OCI-LY1 (cell line): ENCODE measurements at regions not wholly inside any gene's neighbourhood (a gene's known extent, or its start where the extent isn't known, plus 50 kb on each side); places are given as distances from the start of the nearest gene placed in this dataset.

Experiments
- H2AFZ ChIP-seq: fragments of 200-600 bp; sonication (generic), shearing (Covaris generic); 2 replicates; pipeline ENCODE4 v1.6.0; 2014; ENCODE audit warnings: antibody characterized with exemption, mild to moderate bottlenecking, low read length
- H3F3A ChIP-seq: fragments of 200-600 bp; sonication (generic), shearing (Covaris generic); 2 replicates; pipeline ENCODE4 v1.6.0; 2014; ENCODE audit warnings: mild to moderate bottlenecking, antibody characterized with exemption, low read length, moderate library complexity; ENCODE audit not compliant: insufficient read depth
- H3K27ac ChIP-seq: fragments of 200-600 bp; sonication (generic); 2 replicates; pipeline ENCODE4 v1.5.1; 2014; ENCODE audit warnings: low read length, mixed run types, mild to moderate bottlenecking, low read depth; ENCODE audit not compliant: poor library complexity, severe bottlenecking
- H3K27me3 ChIP-seq: fragments of 200-600 bp; sonication (generic); 2 replicates; pipeline ENCODE4 v1.6.0; 2014; ENCODE audit warnings: antibody characterized with exemption, mild to moderate bottlenecking, low read length, moderate library complexity; ENCODE audit not compliant: insufficient read depth
- H3K36me3 ChIP-seq: fragments of 200-600 bp; sonication (generic); 2 replicates; pipeline ENCODE4 v1.6.1; 2014; ENCODE audit warnings: mild to moderate bottlenecking, antibody characterized with exemption, low read length, moderate library complexity, mixed read lengths; ENCODE audit not compliant: insufficient read depth
- H3K4me1 ChIP-seq: fragments of 200-600 bp; sonication (generic); 2 replicates; pipeline ENCODE4 v1.5.1; 2014; ENCODE audit warnings: mild to moderate bottlenecking, low read length, moderate library complexity; ENCODE audit not compliant: insufficient read depth, severe bottlenecking
- H3K4me2 ChIP-seq: fragments of 200-600 bp; sonication (generic), shearing (Covaris generic); 2 replicates; pipeline ENCODE4 v1.6.1; 2014; ENCODE audit warnings: low read length
- H3K4me3 ChIP-seq: fragments of 200-600 bp; sonication (generic); 2 replicates; pipeline ENCODE4 v1.5.1; 2014; ENCODE audit warnings: low read length, low read depth, mild to moderate bottlenecking, mixed read lengths; ENCODE audit not compliant: poor library complexity, severe bottlenecking
- H3K79me2 ChIP-seq: fragments of 200-600 bp; shearing (Covaris generic); 2 replicates; pipeline ENCODE4 v1.6.1; 2016; ENCODE audit warnings: mixed run types, low read length, mixed read lengths; ENCODE audit not compliant: insufficient read depth
- H3K9ac ChIP-seq: fragments of 200-600 bp; sonication (generic), shearing (Covaris generic); 2 replicates; pipeline ENCODE4 v1.6.1; 2014; ENCODE audit warnings: mild to moderate bottlenecking, low read length, mixed read lengths
- H3K9me2 ChIP-seq: fragments of 200-600 bp; sonication (generic), shearing (Covaris generic); 2 replicates; pipeline ENCODE4 v1.6.1; 2014; ENCODE audit warnings: low read depth, mild to moderate bottlenecking, low read length, mixed read lengths
- H3K9me3 ChIP-seq: fragments of 200-600 bp; shearing (Covaris generic); 2 replicates; pipeline ENCODE4 v1.6.1; 2014; ENCODE audit warnings: low read length, mixed read lengths
- H4K20me1 ChIP-seq: fragments of 200-600 bp; sonication (generic), shearing (Covaris generic); 2 replicates; pipeline ENCODE4 v1.6.0; 2016; ENCODE audit warnings: mild to moderate bottlenecking, low read length; ENCODE audit not compliant: insufficient read depth
- CTCF ChIP-seq: fragments of 200-600 bp; sonication (generic), shearing (Covaris generic); IDR thresholded peaks from 2 replicates; pipeline ENCODE4 v1.5.1; 2017; ENCODE audit warnings: mild to moderate bottlenecking, antibody characterized with exemption, low read length, moderate library complexity, mixed read lengths
- EZH2 ChIP-seq: fragments of 200-600 bp; sonication (generic), shearing (Covaris generic); IDR thresholded peaks from 2 replicates; pipeline ENCODE4 v1.8.0; 2017; ENCODE audit warnings: borderline replicate concordance, mixed run types, mild to moderate bottlenecking, antibody characterized with exemption, low read length, moderate library complexity, mixed read lengths

DNA sequence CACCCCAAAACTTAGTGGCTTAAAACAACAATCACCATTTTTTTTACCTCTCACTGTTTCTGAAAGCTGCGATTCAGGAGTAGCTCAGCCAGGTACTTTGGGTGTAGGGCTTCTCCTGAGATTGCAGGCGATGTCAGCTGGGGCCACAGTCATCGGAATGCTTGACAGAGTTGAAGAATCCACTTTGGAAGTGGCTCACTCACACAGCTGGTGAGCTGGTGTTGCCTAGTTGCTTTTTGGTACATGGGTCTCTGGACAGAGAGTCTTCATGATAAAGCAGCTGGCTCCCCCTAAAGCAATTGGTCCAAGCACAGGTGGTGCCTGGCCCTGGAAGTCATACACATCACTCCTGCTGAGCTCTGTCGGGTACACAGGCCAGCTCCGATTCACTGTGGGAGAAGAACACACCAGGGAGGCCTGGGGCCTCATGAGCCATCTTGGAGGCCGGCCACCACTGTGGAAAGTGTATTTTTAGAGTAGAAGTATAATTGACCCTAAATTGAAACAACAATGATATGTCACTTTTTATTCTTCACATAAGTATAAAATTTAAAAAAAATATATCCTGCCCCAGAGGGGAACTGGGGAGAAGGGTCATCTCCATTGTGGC lies 75.2 kb upstream of the GALNT2 start:
- Histone ChIP-seq H3K9ac (no peak overlapping the region), H3K36me3 (no peaks in the 10 kb centered on the region), H3F3A (no peaks in the 10 kb centered on the region), H3K4me3 (no peak overlapping the region), H3K9me3 (no peaks in the 10 kb centered on the region), H3K27ac (no peak overlapping the region), H3K4me2 (no peak overlapping the region), H3K4me1 (peaks cover 47% of the 10 kb centered on the region), H3K27me3 (no peaks in the 10 kb centered on the region), H2AFZ (no peak overlapping the region), H4K20me1 (no peaks in the 10 kb centered on the region), H3K9me2 (no peaks in the 10 kb centered on the region), H3K79me2 (no peaks in the 10 kb centered on the region)
- TF ChIP-seq CTCF, result no peak
- TF ChIP-seq EZH2, result no peak

DNA sequence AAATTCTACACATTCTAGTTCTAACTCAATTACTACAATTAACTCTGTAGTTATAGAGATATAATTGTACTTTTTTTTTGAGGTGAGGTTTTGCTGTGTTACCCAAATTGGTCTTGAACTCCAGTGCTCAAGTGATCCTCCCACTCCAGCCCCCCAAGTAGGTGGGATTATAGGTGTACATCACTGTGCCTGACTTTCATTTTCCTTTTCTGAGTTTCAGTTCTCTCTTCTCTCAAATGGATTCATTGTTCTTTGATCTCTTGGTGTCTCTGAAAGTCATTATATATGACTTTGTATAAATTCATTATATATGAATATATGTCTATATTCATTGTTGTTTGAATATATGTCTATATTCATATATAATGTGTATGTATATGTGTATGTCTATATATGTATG lies 74.0 kb upstream of the GALNT2 start:
- H3K4me1 ChIP-seq, result peaks cover 38% of the 10 kb centered on the region
- H3K36me3 ChIP-seq, result no peaks in the 10 kb centered on the region
- no peaks in the 10 kb centered on the region for H3K79me2 ChIP-seq
- no peaks in the 10 kb centered on the region for H3K27me3 ChIP-seq
- H3K9me3 ChIP-seq, result no peaks in the 10 kb centered on the region
- no peaks in the 10 kb centered on the region for H3K9me2 ChIP-seq
- no peak for TF ChIP-seq CTCF
- TF ChIP-seq EZH2, result no peak
- H2AFZ ChIP-seq, result no peak overlapping the region
- no peak overlapping the region for H3K27ac ChIP-seq
- H3K4me2 ChIP-seq, result no peak overlapping the region
- H3F3A ChIP-seq, result no peaks in the 10 kb centered on the region
- H3K4me3 ChIP-seq, result no peak overlapping the region
- no peak overlapping the region for H3K9ac ChIP-seq
- H4K20me1 ChIP-seq, result no peaks in the 10 kb centered on the region

GRCh38 chr1:229993894-229994293 lies 73.1 kb upstream of the GALNT2 start:
- Histone ChIP-seq H4K20me1 (no peaks in the 10 kb centered on the region), H3K27ac (no peak overlapping the region), H2AFZ (no peak overlapping the region), H3K4me1 (peaks cover 30% of the 10 kb centered on the region), H3K9ac (no peak overlapping the region), H3K4me2 (no peak overlapping the region), H3K36me3 (no peaks in the 10 kb centered on the region), H3F3A (no peaks in the 10 kb centered on the region), H3K9me2 (no peaks in the 10 kb centered on the region), H3K4me3 (no peak overlapping the region), H3K9me3 (no peaks in the 10 kb centered on the region), H3K79me2 (no peaks in the 10 kb centered on the region), H3K27me3 (no peaks in the 10 kb centered on the region)
- TF ChIP-seq CTCF, result no peak
